Caco-2 (cell line): ENCODE measurements at regions not wholly inside any gene's neighbourhood (a gene's known extent, or its start where the extent isn't known, plus 50 kb on each side); places are given as distances from the start of the nearest gene placed in this dataset.
"Not testable (repeated sequence)": the region's sequence is repeated elsewhere in the genome, so short reads cannot be mapped to it uniquely, and the experiment has no call there.

ENCODE experiments used
- BruUV-seq: library from RNA; stranded (reverse); fragments of 400-500 nt; replicated peaks from 2 replicates; lab custom pipeline; 2021; lab: Mats Ljungman, UMichigan
- CTCF ChIA-PET: fragments of 300-600 bp; sonication (Branson Sonifier 250); formaldehyde crosslinking; loops from one replicate; lab custom pipeline; 2022; ENCODE audit warnings: antibody characterized with exemption; lab: Charles Lee
- POLR2A ChIA-PET: fragments of 300-600 bp; sonication (Branson Sonifier 250); formaldehyde crosslinking; loops from one replicate; lab custom pipeline; 2022; ENCODE audit warnings: antibody characterized with exemption; lab: Charles Lee
- DNase-seq, 2 experiments: peaks; one replicate each; pipeline versions ENCODE4 v3.0.0 to v3.0.0-alpha.2; 2020 to 2022
- H3K27me3 ChIP-seq: replicated peaks from 2 replicates; pipeline ENCODE4 v1.6.0; 2011; ENCODE audit warnings: low read length; ENCODE audit not compliant: control insufficient read depth, insufficient read depth
- H3K36me3 ChIP-seq: 2 replicates; pipeline ENCODE4 v1.5.1; 2011; ENCODE audit warnings: low read length; ENCODE audit not compliant: control insufficient read depth, insufficient read depth
- H3K4me1 ChIP-seq: fragments of 250-450 bp; sonication (Bioruptor Pico); 2 replicates; pipeline ENCODE4 v1.5.1; 2020; ENCODE audit warnings: mild to moderate bottlenecking
- H3K4me3 ChIP-seq: 2 replicates; pipeline ENCODE4 v1.5.1; 2011; ENCODE audit warnings: low read depth, mild to moderate bottlenecking, control low read depth, low read length
- H3K9me3 ChIP-seq: fragments of 250-450 bp; sonication (Bioruptor Pico); 2 replicates; pipeline ENCODE4 v1.5.1; 2020; ENCODE audit warnings: mild to moderate bottlenecking, moderate library complexity
- H3K27ac Mint-ChIP-seq: one replicate; pipeline ENCODE4 v1.8.0; 2022; ENCODE audit warnings: mixed read lengths; ENCODE audit not compliant: unreplicated experiment
- H3K27me3 Mint-ChIP-seq: one replicate; pipeline ENCODE4 v1.8.0; 2022; ENCODE audit warnings: mixed read lengths; ENCODE audit not compliant: insufficient read depth, unreplicated experiment
- H3K36me3 Mint-ChIP-seq: one replicate; pipeline ENCODE4 v1.8.0; 2022; ENCODE audit warnings: mild to moderate bottlenecking, mixed read lengths; ENCODE audit not compliant: insufficient read depth, unreplicated experiment
- H3K4me1 Mint-ChIP-seq: one replicate; pipeline ENCODE4 v1.8.0; 2022; ENCODE audit warnings: low read depth, mixed read lengths; ENCODE audit not compliant: unreplicated experiment
- H3K4me3 Mint-ChIP-seq: one replicate; pipeline ENCODE4 v1.8.0; 2022; ENCODE audit warnings: mild to moderate bottlenecking, moderate library complexity, mixed read lengths; ENCODE audit not compliant: unreplicated experiment
- H3K9me3 Mint-ChIP-seq: one replicate; pipeline ENCODE4 v1.8.0; 2022; ENCODE audit warnings: mixed read lengths; ENCODE audit not compliant: unreplicated experiment
- CTCF ChIP-seq, 2 experiments: fragments of 200-600 bp in 1 of 2; IDR thresholded peaks; 1 replicate in 1 of 2; 2 replicates in 1 of 2; pipeline versions ENCODE4 v1.5.1 to v1.8.0; 2011 to 2022; ENCODE audit warnings: antibody characterized with exemption in 1 of 2, control low read depth in 1 of 2, inconsistent platforms in 1 of 2, low read depth in 1 of 2, low read length in 1 of 2, mild to moderate bottlenecking in 1 of 2, moderate library complexity in 1 of 2; ENCODE audit not compliant: insufficient read depth in 1 of 2, severe bottlenecking in 1 of 2, unreplicated experiment in 1 of 2
- intact Hi-C: fragments of 100-400 bp; cut with micrococcal nuclease; formaldehyde crosslinking; loops from one replicate; pipeline ENCODE4 v1.10.0; 2022; ENCODE audit not compliant: unreplicated experiment

GRCh38 chr5:82511134-82511533 lies 233.0 kb upstream of the RPS23 start:
- no peaks in the 10 kb centered on the region; the same call in 1 of the 2 replicates for H3K4me1 ChIP-seq
- no peak overlapping the region for H3K27ac Mint-ChIP-seq
- intact Hi-C loops = no loop called here
- no peaks in the 10 kb centered on the region for H3K9me3 ChIP-seq
- no peaks in the 10 kb centered on the region for H3K27me3 Mint-ChIP-seq
- CTCF ChIA-PET = no interaction called here
- peaks cover 14% of the 10 kb centered on the region for H3K9me3 Mint-ChIP-seq
- no peak for DNase-seq
- no peak overlapping the region for H3K4me3 ChIP-seq
- H3K36me3 ChIP-seq = no peaks in the 10 kb centered on the region
- no peak for TF ChIP-seq CTCF (IDR thresholded peaks at IDR 0.05; ENCODE audit: insufficient read depth in 1 of 2, low read depth in 1 of 2, low read length in 1 of 2, severe bottlenecking in 1 of 2, unreplicated experiment in 1 of 2)
- POLR2A ChIA-PET = no interaction called here
- BruUV-seq = no TSS peak
- H3K4me1 Mint-ChIP-seq = no peaks in the 10 kb centered on the region
- no peaks in the 10 kb centered on the region for H3K36me3 Mint-ChIP-seq
- H3K27me3 ChIP-seq = no peaks in the 10 kb centered on the region
- H3K4me3 Mint-ChIP-seq = no peak overlapping the region

DNA sequence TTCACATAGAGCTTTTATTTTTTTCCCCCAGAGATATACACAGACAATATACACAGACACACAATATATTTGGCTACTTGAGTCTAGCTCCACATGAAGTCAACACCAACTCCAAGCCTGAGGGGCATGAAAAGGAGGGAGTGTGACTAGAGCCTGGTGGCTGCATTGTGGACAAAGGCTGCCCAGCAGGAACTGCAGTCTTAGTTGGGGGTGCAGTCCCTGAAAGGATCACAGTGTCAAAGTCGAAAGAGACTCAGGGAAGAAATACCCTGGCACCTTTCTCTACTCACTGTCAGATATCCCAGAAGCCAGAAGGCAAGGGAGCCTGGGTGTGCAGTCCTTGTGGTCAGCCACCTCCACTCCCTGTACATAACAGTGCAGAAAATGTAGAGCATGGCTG lies 231.6 kb upstream of the RPS23 start:
- no TSS peak for BruUV-seq
- ChIA-PET POLR2A (no interaction called here), CTCF (no interaction called here)
- no peaks in the 10 kb centered on the region for H3K27me3 ChIP-seq
- no peaks in the 10 kb centered on the region for H3K36me3 ChIP-seq
- no peak for DNase-seq
- H3K9me3 ChIP-seq = no peaks in the 10 kb centered on the region
- H3K4me1 ChIP-seq = no peaks in the 10 kb centered on the region; the same call in 1 of the 2 replicates
- Mint-ChIP-seq H3K4me3 (no peak overlapping the region), H3K27me3 (no peaks in the 10 kb centered on the region), H3K36me3 (no peaks in the 10 kb centered on the region), H3K27ac (no peak overlapping the region), H3K9me3 (peaks cover 14% of the 10 kb centered on the region), H3K4me1 (no peaks in the 10 kb centered on the region)
- H3K4me3 ChIP-seq = no peak overlapping the region
- TF ChIP-seq CTCF (IDR thresholded peaks at IDR 0.05; ENCODE audit: insufficient read depth in 1 of 2, low read depth in 1 of 2, low read length in 1 of 2, severe bottlenecking in 1 of 2, unreplicated experiment in 1 of 2) = no peak
- intact Hi-C loops = no loop called here

GRCh38 chr5:82506390-82506789 lies 228.2 kb upstream of the RPS23 start:
- H3K9me3 ChIP-seq, CTCF ChIA-PET, intact Hi-C loops, H3K4me3 ChIP-seq, H3K36me3 Mint-ChIP-seq, H3K4me1 ChIP-seq, H3K4me1 Mint-ChIP-seq, H3K27me3 ChIP-seq, DNase-seq, POLR2A ChIA-PET, H3K27ac Mint-ChIP-seq, H3K27me3 Mint-ChIP-seq, H3K4me3 Mint-ChIP-seq, BruUV-seq, H3K36me3 ChIP-seq: not testable (repeated sequence)
- peaks cover 14% of the 10 kb centered on the region for H3K9me3 Mint-ChIP-seq
